Sigmoid colon (tissue), 6 donors: ENCODE measurements at regions not wholly inside any gene's neighbourhood (a gene's known extent, or its start where the extent isn't known, plus 50 kb on each side); places are given as distances from the start of the nearest gene placed in this dataset.
"Not testable (repeated sequence)": the region's sequence is repeated elsewhere in the genome, so short reads cannot be mapped to it uniquely, and the experiment has no call there.

Source experiments
- DNase-seq: peaks from one replicate; pipeline ENCODE4 v3.0.0-alpha.2; 2019
- H3K27ac ChIP-seq, 4 donors: fragments of 200-600 bp; sonication (generic); one replicate each; pipeline ENCODE4 v1.5.1; 2016 to 2019; ENCODE audit warnings: mild to moderate bottlenecking in 1 of 4
- H3K27me3 ChIP-seq, 3 donors: fragments of 200-600 bp; sonication (generic); one replicate each; pipeline ENCODE4 v1.5.1; 2019; ENCODE audit warnings: mild to moderate bottlenecking in 1 of 3
- H3K36me3 ChIP-seq, 4 donors: fragments of 200-600 bp; sonication (generic); one replicate each; pipeline ENCODE4 v1.5.1; 2016 to 2019
- H3K4me1 ChIP-seq, 4 donors: fragments of 200-600 bp; sonication (generic); one replicate each; pipeline ENCODE4 v1.5.1; 2017 to 2019
- H3K4me3 ChIP-seq, 4 donors: fragments of 200-600 bp; sonication (generic); one replicate each; pipeline ENCODE4 v1.5.1; 2017 to 2019; ENCODE audit warnings: mild to moderate bottlenecking in 2 of 4, moderate library complexity in 1 of 4
- H3K9me3 ChIP-seq, 4 donors: fragments of 200-600 bp in 3 of 4; sonication (generic) in 3 of 4; one replicate each; pipeline versions ENCODE4 v1.5.1 to v1.6.1; 2013 to 2019
- EP300 ChIP-seq, 4 donors: sonication (generic); formaldehyde crosslinking; IDR thresholded peaks; one replicate each; pipeline ENCODE4 v1.6.1; 2017; ENCODE audit warnings: antibody characterized with exemption in 4 of 4
- POLR2A ChIP-seq, 2 donors: fragments of 450-650 bp; IDR thresholded peaks; one replicate each; pipeline ENCODE4 v1.6.1; 2016; ENCODE audit warnings: antibody characterized with exemption in 2 of 2, mild to moderate bottlenecking in 2 of 2, moderate library complexity in 2 of 2
- POLR2AphosphoS5 ChIP-seq, 4 donors: sonication (generic); formaldehyde crosslinking; IDR thresholded peaks; one replicate each; pipeline ENCODE4 v1.6.1; 2017; ENCODE audit warnings: antibody characterized with exemption in 4 of 4
- WGBS, 2 donors: extraction: QIAGEN DNeasy Blood & Tissue Kit; methylation state at CpG; one replicate each; pipeline ENCODE4 v1.1.7; 2013; 5-methylcytosine and 5-hydroxymethylcytosine counted together
- intact Hi-C: fragments of 100-400 bp; cut with DNase I; formaldehyde crosslinking; loops from one replicate; pipeline ENCODE4 v1.15.1; 2023
- TF ChIP-seq, protein P1 (sequence below), 4 experiments: fragments of 450-650 bp in 3 of 4; fragments of 200-600 bp in 1 of 4; IDR thresholded peaks; one replicate each; pipeline ENCODE4 v1.5.1; 2016 to 2019; ENCODE audit warnings: antibody characterized with exemption in 4 of 4, mild to moderate bottlenecking in 3 of 4, moderate library complexity in 2 of 4
- donor health status: healthy with polysubstance abuse.
- donor health status: healthy.

DNA sequence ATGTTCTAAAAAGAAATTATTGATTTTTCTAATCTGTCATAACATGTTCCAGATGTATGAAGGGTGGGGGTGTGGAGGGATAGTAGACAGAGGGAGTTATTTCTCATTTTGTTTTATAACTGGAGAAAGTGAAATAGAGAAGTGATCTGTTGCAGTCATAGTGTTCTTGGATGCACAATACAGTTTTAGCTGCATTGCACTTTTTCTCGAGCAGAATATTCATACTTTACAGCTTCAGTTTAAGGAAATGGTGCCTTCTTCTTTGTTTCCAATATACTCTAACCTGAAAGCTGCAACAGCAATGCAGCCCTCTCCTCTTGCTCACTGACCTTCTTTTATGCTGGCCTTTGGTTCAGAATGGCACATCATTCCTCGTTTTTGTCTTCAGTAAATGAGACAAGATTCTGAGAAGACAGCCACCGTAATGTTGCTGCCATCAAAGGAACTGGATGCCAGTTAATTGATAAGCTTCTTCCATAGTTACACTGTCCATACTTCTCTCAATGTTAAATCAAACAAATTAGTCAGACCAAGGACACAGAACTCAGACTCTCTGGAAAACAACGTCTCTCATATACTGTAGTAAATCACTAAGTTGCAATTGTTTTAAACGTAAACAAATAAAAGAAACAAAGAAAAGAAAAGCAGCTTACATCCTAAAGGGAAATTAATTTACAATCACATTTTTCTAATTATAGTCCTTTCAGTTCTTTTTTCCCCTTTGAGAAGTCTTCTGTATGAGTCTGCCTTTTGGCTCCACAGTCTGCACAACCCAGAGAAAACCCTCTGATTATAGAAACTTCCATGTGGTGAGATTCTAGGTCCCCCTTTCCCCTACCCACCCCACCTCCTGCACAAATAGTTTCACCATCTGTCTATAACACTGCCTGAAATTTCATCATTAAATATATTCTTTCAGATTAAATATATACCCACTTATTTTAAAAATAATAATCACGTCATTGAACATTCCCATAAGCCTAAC, 97.4 kb upstream of the UGP2 start:
- Histone ChIP-seq H3K4me1 (no peaks in the 10 kb centered on the region), H3K27me3 (no peaks in the 10 kb centered on the region), H3K4me3 (no peak overlapping the region), H3K36me3 (no peaks in the 10 kb centered on the region), H3K9me3 (no peaks in the 10 kb centered on the region), H3K27ac (no peak overlapping the region)
- DNase-seq, result no peak
- TF ChIP-seq, protein P1, sequence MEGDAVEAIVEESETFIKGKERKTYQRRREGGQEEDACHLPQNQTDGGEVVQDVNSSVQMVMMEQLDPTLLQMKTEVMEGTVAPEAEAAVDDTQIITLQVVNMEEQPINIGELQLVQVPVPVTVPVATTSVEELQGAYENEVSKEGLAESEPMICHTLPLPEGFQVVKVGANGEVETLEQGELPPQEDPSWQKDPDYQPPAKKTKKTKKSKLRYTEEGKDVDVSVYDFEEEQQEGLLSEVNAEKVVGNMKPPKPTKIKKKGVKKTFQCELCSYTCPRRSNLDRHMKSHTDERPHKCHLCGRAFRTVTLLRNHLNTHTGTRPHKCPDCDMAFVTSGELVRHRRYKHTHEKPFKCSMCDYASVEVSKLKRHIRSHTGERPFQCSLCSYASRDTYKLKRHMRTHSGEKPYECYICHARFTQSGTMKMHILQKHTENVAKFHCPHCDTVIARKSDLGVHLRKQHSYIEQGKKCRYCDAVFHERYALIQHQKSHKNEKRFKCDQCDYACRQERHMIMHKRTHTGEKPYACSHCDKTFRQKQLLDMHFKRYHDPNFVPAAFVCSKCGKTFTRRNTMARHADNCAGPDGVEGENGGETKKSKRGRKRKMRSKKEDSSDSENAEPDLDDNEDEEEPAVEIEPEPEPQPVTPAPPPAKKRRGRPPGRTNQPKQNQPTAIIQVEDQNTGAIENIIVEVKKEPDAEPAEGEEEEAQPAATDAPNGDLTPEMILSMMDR (IDR thresholded peaks at IDR 0.05), result no peak
- TF ChIP-seq EP300 (IDR thresholded peaks at IDR 0.05), result no peak
- no peak for TF ChIP-seq POLR2A (IDR thresholded peaks at IDR 0.05)
- no peak for TF ChIP-seq POLR2AphosphoS5 (IDR thresholded peaks at IDR 0.05)
- 67 to 73% methylated on average over 6 of the region's 6 CpGs for whole genome bisulfite sequencing, 2 donors
- intact Hi-C loops, result no loop called here

DNA sequence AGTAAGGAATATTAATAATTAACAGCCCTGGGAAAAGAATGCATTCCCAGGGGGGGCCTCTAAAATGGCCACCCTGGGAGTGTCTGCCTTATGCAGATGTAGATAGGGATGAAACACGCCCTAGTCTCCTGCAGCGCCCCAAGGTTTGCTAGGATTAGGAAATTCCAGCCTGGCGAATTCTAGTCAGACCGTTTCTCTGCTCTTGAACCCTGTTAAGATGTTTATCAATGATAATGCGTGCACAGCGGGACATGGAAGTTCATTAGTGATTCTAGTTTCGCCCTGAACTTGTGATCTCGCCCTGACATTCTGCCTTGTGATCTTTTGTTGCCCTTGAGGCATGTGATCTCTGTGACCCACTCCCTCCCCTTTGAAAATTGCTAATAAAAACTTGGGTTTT, 95.1 kb upstream of the UGP2 start:
- 85 to 93% methylated on average over 8 of the region's 8 CpGs for WGBS, 2 donors
- intact Hi-C loops, DNase-seq, H3K4me3 ChIP-seq, H3K27me3 ChIP-seq, H3K27ac ChIP-seq, H3K36me3 ChIP-seq, H3K9me3 ChIP-seq, H3K4me1 ChIP-seq: not testable (repeated sequence)

DNA sequence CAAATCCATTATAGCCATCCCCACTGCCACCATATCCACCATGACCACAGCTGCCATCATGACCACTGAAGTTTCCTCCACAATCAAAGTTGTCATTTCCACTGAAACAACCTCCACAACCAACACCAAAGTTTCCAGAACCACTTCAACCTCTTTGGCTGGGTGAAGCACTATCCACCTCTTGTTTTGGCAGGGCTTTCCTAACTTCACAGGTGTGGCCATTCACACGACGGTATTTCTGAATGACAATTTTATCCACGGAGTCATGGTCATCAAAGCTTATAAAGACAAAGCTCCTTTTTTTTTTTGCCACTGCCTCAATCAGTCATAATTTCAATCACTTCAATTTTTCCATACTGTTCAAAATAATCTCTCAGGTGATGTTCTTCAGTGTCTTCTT, 89.8 kb upstream of the UGP2 start:
- Histone ChIP-seq H3K27ac (no peak overlapping the region), H3K4me3 (no peak overlapping the region), H3K9me3 (no peaks in the 10 kb centered on the region), H3K36me3 (no peaks in the 10 kb centered on the region), H3K27me3 (no peaks in the 10 kb centered on the region), H3K4me1 (no peaks in the 10 kb centered on the region)
- WGBS, 2 donors, result 95 to 96% methylated on average over 3 of the region's 3 CpGs
- no peak for DNase-seq
- no peak for TF ChIP-seq EP300 (IDR thresholded peaks at IDR 0.05)
- TF ChIP-seq POLR2A (IDR thresholded peaks at IDR 0.05), result no peak
- no peak for TF ChIP-seq POLR2AphosphoS5 (IDR thresholded peaks at IDR 0.05)
- TF ChIP-seq, protein P1 (IDR thresholded peaks at IDR 0.05), result no peak
- intact Hi-C loops, result no loop called here

DNA sequence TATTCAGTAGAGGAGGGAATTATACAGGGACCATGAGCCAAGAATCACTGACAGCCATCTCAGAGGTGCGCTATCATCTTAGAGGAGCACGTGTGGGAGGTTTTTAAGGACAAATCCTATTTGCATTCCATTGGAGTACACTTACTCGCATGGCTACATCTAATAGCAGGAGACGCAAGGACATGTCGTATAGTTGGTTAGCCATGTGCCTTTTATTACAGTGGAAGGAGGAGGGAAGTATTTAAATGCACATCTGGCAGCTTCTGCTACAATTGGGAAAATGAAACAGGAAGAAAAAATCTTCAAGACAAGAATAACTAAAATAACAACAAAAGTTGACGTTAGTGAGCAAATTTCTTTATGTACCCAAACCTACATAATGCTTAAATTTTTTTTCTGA, 86.5 kb upstream of the UGP2 start:
- Histone ChIP-seq H3K4me1 (no peaks in the 10 kb centered on the region), H3K9me3 (no peaks in the 10 kb centered on the region), H3K27ac (no peak overlapping the region), H3K27me3 (no peaks in the 10 kb centered on the region), H3K36me3 (no peaks in the 10 kb centered on the region), H3K4me3 (no peak overlapping the region)
- TF ChIP-seq POLR2A (IDR thresholded peaks at IDR 0.05) (no peak), EP300 (IDR thresholded peaks at IDR 0.05) (no peak), POLR2AphosphoS5 (IDR thresholded peaks at IDR 0.05) (no peak)
- TF ChIP-seq, protein P1 (IDR thresholded peaks at IDR 0.05), result no peak
- no peak for DNase-seq
- intact Hi-C loops, result no loop called here
- 63 to 66% methylated on average over 6 of the region's 6 CpGs for WGBS, 2 donors

DNA sequence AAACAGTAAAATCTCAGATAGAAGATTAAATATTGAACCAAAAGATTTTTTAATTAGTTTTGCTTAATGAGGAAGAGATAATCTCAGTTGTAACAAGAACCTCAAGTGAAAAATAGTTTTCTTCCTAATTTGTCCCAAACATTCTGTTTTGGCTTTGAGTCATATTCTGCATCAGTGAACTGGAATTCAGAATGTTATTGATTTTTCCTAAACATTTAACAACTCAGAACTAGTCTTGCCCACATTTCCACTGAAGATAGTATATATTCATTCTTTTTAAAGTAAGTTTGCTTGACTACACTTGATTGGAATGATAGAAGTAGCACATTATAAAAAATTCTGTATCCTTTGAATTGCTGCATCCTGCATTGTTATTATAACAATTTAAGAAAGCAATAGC, 85.7 kb upstream of the UGP2 start:
- intact Hi-C loops, result no loop called here
- Histone ChIP-seq H3K27me3 (no peaks in the 10 kb centered on the region), H3K9me3 (no peaks in the 10 kb centered on the region), H3K4me3 (no peak overlapping the region), H3K36me3 (no peaks in the 10 kb centered on the region), H3K4me1 (no peaks in the 10 kb centered on the region), H3K27ac (no peak overlapping the region)
- no peak for DNase-seq
- TF ChIP-seq, protein P1 (IDR thresholded peaks at IDR 0.05), result no peak
- TF ChIP-seq POLR2A (IDR thresholded peaks at IDR 0.05), result no peak
